GM23338 (cell line): ENCODE measurements at regions not wholly inside any gene's neighbourhood (a gene's known extent, or its start where the extent isn't known, plus 50 kb on each side); places are given as distances from the start of the nearest gene placed in this dataset.

Experiments
- ATAC-seq: fragments of 200-7000 bp; cut with Tn5 transposase; 3 replicates; pipeline ENCODE4 v1.9.1; 2020
- DNase-seq: peaks from one replicate; pipeline ENCODE4 v3.0.0-alpha.2; 2015; ENCODE audit warnings: low spot score
- H2AFZ ChIP-seq: fragments of 200-600 bp; sonication (generic); 2 replicates; pipeline ENCODE4 v1.8.0; 2016; ENCODE audit warnings: antibody characterized with exemption, mild to moderate bottlenecking, moderate library complexity
- H3F3A ChIP-seq: fragments of 200-600 bp; sonication (generic); replicated peaks from 2 replicates; pipeline ENCODE4 v1.8.0; 2017; ENCODE audit warnings: antibody characterized with exemption, mixed run types, low read depth
- H3K27ac ChIP-seq: fragments of 200-600 bp; sonication (generic); 2 replicates; pipeline ENCODE4 v1.6.1; 2016; ENCODE audit warnings: low read depth
- H3K27me3 ChIP-seq: fragments of 200-600 bp; sonication (generic); 2 replicates; pipeline ENCODE4 v1.8.0; 2016; ENCODE audit warnings: mild to moderate bottlenecking, mixed run types, moderate library complexity; ENCODE audit not compliant: insufficient read depth
- H3K36me3 ChIP-seq: fragments of 200-600 bp; sonication (generic); 2 replicates; pipeline ENCODE4 v1.8.0; 2016; ENCODE audit warnings: mild to moderate bottlenecking; ENCODE audit not compliant: insufficient read depth
- H3K4me1 ChIP-seq: fragments of 200-600 bp; sonication (generic); 2 replicates; pipeline ENCODE4 v1.8.0; 2016; ENCODE audit warnings: mild to moderate bottlenecking, moderate library complexity; ENCODE audit not compliant: insufficient read depth
- H3K4me2 ChIP-seq: fragments of 200-600 bp; sonication (generic); 2 replicates; pipeline ENCODE4 v1.7.1; 2017; ENCODE audit warnings: mixed run types
- H3K4me3 ChIP-seq: fragments of 200-600 bp; sonication (generic); 2 replicates; pipeline ENCODE4 v1.6.1; 2016; ENCODE audit warnings: mixed run types
- H3K79me2 ChIP-seq: fragments of 200-600 bp; sonication (generic); replicated peaks from 2 replicates; pipeline ENCODE4 v1.8.0; 2017; ENCODE audit warnings: mild to moderate bottlenecking; ENCODE audit not compliant: insufficient read depth
- H3K9me2 ChIP-seq: fragments of 200-600 bp; sonication (generic); 2 replicates; pipeline ENCODE4 v1.8.0; 2017; ENCODE audit not compliant: insufficient read depth
- H4K20me1 ChIP-seq: fragments of 200-600 bp; sonication (generic); replicated peaks from 2 replicates; pipeline ENCODE4 v1.8.0; 2017; ENCODE audit warnings: mild to moderate bottlenecking; ENCODE audit not compliant: insufficient read depth
- H3K27ac Mint-ChIP-seq: 2 replicates; pipeline ENCODE4 v1.8.0; 2020; ENCODE audit warnings: inconsistent platforms, mild to moderate bottlenecking, moderate library complexity, mixed read lengths
- H3K27me3 Mint-ChIP-seq: 3 replicates; pipeline ENCODE4 v1.8.0; 2022; ENCODE audit warnings: low read depth, mild to moderate bottlenecking, moderate library complexity, mixed read lengths, inconsistent platforms; ENCODE audit not compliant: insufficient read depth, poor library complexity
- H3K36me3 Mint-ChIP-seq: 3 replicates; pipeline ENCODE4 v1.8.0; 2021; ENCODE audit warnings: low read depth, mild to moderate bottlenecking, inconsistent platforms, moderate library complexity, mixed read lengths
- H3K4me1 Mint-ChIP-seq: 3 replicates; pipeline ENCODE4 v1.8.0; 2020; ENCODE audit warnings: mild to moderate bottlenecking, inconsistent platforms, mixed read lengths
- H3K4me3 Mint-ChIP-seq: 3 replicates; pipeline ENCODE4 v1.8.0; 2021; ENCODE audit warnings: moderate library complexity, mild to moderate bottlenecking, inconsistent platforms, mixed read lengths
- H3K9me3 Mint-ChIP-seq: 3 replicates; pipeline ENCODE4 v1.8.0; 2020; ENCODE audit warnings: moderate library complexity, mild to moderate bottlenecking, inconsistent platforms, mixed read lengths
- CREB1 ChIP-seq: fragments of 250-450 bp; sonication (Bioruptor Pico); IDR thresholded peaks from 2 replicates; pipeline ENCODE4 v1.5.0; 2020; ENCODE audit warnings: low read depth, mild to moderate bottlenecking, moderate library complexity
- EZH2 ChIP-seq: fragments of 200-600 bp; sonication (generic); IDR thresholded peaks from one replicate; pipeline ENCODE4 v1.8.0; 2017; ENCODE audit warnings: antibody characterized with exemption, mild to moderate bottlenecking, low read depth; ENCODE audit not compliant: unreplicated experiment
- EZH2phosphoT487 ChIP-seq: fragments of 200-600 bp; sonication (generic); IDR thresholded peaks from one replicate; pipeline ENCODE4 v1.8.1; 2018; ENCODE audit warnings: antibody characterized with exemption; ENCODE audit not compliant: unreplicated experiment
- JUNB ChIP-seq: IDR thresholded peaks from one replicate; pipeline ENCODE4 v1.6.1; 2016; ENCODE audit warnings: antibody characterized with exemption; ENCODE audit not compliant: unreplicated experiment
- NANOG ChIP-seq: IDR thresholded peaks from 2 replicates; pipeline ENCODE4 v1.6.1; 2016; ENCODE audit warnings: antibody characterized with exemption, borderline replicate concordance
- POLR2AphosphoS5 ChIP-seq: IDR thresholded peaks from 2 replicates; pipeline ENCODE4 v1.6.1; 2016; ENCODE audit warnings: antibody characterized with exemption, low read depth
- STAT1 ChIP-seq: IDR thresholded peaks from one replicate; pipeline ENCODE4 v1.6.1; 2016; ENCODE audit warnings: antibody characterized with exemption; ENCODE audit not compliant: unreplicated experiment
- ZNF114 ChIP-seq: fragments of 250-450 bp; sonication (Bioruptor Pico); IDR thresholded peaks from 2 replicates; pipeline ENCODE4 v1.5.0; 2020; ENCODE audit warnings: mild to moderate bottlenecking, moderate library complexity
- ZNF331 ChIP-seq: fragments of 250-450 bp; sonication (Bioruptor Pico); IDR thresholded peaks from 2 replicates; pipeline ENCODE4 v1.5.0; 2020; ENCODE audit warnings: low read depth, mild to moderate bottlenecking, moderate library complexity
- TF ChIP-seq, protein P1 (sequence below): fragments of 250-450 bp; sonication (Bioruptor Pico); IDR thresholded peaks from 2 replicates; pipeline ENCODE4 v1.5.0; 2020; ENCODE audit warnings: mild to moderate bottlenecking, moderate library complexity
- TF ChIP-seq, protein P2 (sequence below): IDR thresholded peaks from one replicate; pipeline ENCODE4 v1.6.1; 2018; ENCODE audit warnings: antibody characterized with exemption; ENCODE audit not compliant: unreplicated experiment
- TF ChIP-seq, protein P3 (sequence below): IDR thresholded peaks from 2 replicates; pipeline ENCODE4 v1.6.1; 2016; ENCODE audit warnings: antibody characterized with exemption
- TF ChIP-seq, protein P4 (sequence below), 2 experiments: fragments of 200-600 bp in 1 of 2; sonication (generic) in 1 of 2; conservative IDR thresholded peaks; 2 replicates each; pipeline versions ENCODE4 v1.5.1 to v1.6.1; 2016 to 2017; ENCODE audit warnings: antibody characterized with exemption in 2 of 2, low read depth in 2 of 2, mild to moderate bottlenecking in 2 of 2, moderate library complexity in 1 of 2

DNA sequence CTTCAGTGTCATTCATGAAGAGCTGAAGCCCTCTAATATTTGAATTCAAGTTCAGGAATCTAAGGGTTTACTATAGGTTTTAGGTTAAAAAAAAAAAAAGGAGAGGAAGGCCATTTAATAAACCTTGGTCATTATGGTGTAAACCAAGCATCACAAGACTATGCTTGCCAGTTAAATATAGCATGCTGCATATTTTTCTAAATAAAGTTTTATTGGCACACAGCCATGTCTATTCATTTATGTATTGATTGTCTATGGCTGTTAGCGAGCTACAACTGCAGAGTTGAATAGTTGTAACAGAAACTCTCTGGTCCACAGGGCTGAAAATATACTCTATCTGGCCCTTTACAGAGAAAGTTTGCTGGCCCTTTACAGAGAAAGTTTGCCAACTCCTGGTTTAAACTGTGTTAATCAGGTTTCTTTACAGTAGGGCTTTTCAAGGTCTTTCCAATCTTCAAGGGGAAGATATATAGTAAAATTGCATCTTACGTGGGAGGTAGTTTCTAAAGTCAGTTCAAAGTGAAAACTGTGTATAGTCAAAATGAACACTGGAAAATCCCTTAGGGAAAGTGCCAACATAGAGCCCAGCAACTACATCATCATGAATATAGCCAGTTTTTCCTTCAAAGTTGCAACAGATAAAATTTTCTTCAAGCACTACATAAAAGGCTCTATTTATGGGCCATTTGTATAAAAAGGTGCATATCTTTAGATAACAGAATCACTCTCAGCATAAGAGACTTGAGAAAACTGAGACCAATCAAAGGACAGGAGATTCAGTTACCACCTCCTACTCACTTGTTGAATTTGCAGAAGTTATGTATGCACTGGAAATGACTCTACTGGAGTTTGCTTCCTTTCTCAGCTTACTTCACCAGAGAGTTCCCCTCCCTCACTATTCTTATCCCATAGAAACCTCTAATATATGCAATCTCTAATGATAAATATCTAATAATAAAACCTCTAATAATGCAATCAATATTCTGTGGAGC is 49.7 kb upstream of the FRMD4B start:
- Mint-ChIP-seq H3K4me3 (no peak overlapping the region), H3K4me1 (peaks cover 6% of the 10 kb centered on the region; the same call in 1 of the 3 replicates), H3K27me3 (no peaks in the 10 kb centered on the region), H3K27ac (no peak overlapping the region), H3K9me3 (no peaks in the 10 kb centered on the region), H3K36me3 (no peaks in the 10 kb centered on the region)
- Histone ChIP-seq H3K27ac (no peak overlapping the region), H3K9me2 (no peaks in the 10 kb centered on the region), H3K27me3 (no peaks in the 10 kb centered on the region), H3K4me3 (no peak overlapping the region), H2AFZ (no peak overlapping the region), H3K36me3 (no peaks in the 10 kb centered on the region), H3F3A (no peaks in the 10 kb centered on the region), H3K79me2 (no peaks in the 10 kb centered on the region), H3K4me2 (no peak overlapping the region), H4K20me1 (no peaks in the 10 kb centered on the region), H3K4me1 (no peaks in the 10 kb centered on the region)
- DNase-seq (no peak), ATAC-seq (no peak)
- TF ChIP-seq POLR2AphosphoS5 (no peak), JUNB (no peak), CREB1 (CRISPR knock-in tag) (no peak), STAT1 (no peak), EZH2 (no peak), EZH2phosphoT487 (no peak), NANOG (no peak), ZNF331 (CRISPR knock-in tag) (no peak), ZNF114 (no peak)
- TF ChIP-seq, protein P1, sequence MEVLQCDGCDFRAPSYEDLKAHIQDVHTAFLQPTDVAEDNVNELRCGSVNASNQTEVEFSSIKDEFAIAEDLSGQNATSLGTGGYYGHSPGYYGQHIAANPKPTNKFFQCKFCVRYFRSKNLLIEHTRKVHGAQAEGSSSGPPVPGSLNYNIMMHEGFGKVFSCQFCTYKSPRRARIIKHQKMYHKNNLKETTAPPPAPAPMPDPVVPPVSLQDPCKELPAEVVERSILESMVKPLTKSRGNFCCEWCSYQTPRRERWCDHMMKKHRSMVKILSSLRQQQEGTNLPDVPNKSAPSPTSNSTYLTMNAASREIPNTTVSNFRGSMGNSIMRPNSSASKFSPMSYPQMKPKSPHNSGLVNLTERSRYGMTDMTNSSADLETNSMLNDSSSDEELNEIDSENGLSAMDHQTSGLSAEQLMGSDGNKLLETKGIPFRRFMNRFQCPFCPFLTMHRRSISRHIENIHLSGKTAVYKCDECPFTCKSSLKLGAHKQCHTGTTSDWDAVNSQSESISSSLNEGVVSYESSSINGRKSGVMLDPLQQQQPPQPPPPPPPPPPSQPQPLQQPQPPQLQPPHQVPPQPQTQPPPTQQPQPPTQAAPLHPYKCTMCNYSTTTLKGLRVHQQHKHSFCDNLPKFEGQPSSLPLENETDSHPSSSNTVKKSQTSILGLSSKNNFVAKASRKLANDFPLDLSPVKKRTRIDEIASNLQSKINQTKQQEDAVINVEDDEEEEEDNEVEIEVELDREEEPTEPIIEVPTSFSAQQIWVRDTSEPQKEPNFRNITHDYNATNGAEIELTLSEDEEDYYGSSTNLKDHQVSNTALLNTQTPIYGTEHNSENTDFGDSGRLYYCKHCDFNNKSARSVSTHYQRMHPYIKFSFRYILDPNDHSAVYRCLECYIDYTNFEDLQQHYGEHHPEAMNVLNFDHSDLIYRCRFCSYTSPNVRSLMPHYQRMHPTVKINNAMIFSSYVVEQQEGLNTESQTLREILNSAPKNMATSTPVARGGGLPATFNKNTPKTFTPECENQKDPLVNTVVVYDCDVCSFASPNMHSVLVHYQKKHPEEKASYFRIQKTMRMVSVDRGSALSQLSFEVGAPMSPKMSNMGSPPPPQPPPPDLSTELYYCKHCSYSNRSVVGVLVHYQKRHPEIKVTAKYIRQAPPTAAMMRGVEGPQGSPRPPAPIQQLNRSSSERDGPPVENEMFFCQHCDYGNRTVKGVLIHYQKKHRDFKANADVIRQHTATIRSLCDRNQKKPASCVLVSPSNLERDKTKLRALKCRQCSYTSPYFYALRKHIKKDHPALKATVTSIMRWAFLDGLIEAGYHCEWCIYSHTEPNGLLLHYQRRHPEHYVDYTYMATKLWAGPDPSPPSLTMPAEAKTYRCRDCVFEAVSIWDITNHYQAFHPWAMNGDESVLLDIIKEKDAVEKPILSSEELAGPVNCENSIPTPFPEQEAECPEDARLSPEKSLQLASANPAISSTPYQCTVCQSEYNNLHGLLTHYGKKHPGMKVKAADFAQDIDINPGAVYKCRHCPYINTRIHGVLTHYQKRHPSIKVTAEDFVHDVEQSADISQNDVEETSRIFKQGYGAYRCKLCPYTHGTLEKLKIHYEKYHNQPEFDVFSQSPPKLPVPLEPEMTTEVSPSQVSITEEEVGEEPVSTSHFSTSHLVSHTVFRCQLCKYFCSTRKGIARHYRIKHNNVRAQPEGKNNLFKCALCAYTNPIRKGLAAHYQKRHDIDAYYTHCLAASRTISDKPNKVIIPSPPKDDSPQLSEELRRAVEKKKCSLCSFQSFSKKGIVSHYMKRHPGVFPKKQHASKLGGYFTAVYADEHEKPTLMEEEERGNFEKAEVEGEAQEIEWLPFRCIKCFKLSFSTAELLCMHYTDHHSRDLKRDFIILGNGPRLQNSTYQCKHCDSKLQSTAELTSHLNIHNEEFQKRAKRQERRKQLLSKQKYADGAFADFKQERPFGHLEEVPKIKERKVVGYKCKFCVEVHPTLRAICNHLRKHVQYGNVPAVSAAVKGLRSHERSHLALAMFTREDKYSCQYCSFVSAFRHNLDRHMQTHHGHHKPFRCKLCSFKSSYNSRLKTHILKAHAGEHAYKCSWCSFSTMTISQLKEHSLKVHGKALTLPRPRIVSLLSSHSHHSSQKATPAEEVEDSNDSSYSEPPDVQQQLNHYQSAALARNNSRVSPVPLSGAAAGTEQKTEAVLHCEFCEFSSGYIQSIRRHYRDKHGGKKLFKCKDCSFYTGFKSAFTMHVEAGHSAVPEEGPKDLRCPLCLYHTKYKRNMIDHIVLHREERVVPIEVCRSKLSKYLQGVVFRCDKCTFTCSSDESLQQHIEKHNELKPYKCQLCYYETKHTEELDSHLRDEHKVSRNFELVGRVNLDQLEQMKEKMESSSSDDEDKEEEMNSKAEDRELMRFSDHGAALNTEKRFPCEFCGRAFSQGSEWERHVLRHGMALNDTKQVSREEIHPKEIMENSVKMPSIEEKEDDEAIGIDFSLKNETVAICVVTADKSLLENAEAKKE (CRISPR knock-in tag), result no peak
- TF ChIP-seq, protein P2, sequence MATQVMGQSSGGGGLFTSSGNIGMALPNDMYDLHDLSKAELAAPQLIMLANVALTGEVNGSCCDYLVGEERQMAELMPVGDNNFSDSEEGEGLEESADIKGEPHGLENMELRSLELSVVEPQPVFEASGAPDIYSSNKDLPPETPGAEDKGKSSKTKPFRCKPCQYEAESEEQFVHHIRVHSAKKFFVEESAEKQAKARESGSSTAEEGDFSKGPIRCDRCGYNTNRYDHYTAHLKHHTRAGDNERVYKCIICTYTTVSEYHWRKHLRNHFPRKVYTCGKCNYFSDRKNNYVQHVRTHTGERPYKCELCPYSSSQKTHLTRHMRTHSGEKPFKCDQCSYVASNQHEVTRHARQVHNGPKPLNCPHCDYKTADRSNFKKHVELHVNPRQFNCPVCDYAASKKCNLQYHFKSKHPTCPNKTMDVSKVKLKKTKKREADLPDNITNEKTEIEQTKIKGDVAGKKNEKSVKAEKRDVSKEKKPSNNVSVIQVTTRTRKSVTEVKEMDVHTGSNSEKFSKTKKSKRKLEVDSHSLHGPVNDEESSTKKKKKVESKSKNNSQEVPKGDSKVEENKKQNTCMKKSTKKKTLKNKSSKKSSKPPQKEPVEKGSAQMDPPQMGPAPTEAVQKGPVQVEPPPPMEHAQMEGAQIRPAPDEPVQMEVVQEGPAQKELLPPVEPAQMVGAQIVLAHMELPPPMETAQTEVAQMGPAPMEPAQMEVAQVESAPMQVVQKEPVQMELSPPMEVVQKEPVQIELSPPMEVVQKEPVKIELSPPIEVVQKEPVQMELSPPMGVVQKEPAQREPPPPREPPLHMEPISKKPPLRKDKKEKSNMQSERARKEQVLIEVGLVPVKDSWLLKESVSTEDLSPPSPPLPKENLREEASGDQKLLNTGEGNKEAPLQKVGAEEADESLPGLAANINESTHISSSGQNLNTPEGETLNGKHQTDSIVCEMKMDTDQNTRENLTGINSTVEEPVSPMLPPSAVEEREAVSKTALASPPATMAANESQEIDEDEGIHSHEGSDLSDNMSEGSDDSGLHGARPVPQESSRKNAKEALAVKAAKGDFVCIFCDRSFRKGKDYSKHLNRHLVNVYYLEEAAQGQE, result no peak
- TF ChIP-seq, protein P3, sequence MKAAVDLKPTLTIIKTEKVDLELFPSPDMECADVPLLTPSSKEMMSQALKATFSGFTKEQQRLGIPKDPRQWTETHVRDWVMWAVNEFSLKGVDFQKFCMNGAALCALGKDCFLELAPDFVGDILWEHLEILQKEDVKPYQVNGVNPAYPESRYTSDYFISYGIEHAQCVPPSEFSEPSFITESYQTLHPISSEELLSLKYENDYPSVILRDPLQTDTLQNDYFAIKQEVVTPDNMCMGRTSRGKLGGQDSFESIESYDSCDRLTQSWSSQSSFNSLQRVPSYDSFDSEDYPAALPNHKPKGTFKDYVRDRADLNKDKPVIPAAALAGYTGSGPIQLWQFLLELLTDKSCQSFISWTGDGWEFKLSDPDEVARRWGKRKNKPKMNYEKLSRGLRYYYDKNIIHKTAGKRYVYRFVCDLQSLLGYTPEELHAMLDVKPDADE, result no peak
- TF ChIP-seq, protein P4, sequence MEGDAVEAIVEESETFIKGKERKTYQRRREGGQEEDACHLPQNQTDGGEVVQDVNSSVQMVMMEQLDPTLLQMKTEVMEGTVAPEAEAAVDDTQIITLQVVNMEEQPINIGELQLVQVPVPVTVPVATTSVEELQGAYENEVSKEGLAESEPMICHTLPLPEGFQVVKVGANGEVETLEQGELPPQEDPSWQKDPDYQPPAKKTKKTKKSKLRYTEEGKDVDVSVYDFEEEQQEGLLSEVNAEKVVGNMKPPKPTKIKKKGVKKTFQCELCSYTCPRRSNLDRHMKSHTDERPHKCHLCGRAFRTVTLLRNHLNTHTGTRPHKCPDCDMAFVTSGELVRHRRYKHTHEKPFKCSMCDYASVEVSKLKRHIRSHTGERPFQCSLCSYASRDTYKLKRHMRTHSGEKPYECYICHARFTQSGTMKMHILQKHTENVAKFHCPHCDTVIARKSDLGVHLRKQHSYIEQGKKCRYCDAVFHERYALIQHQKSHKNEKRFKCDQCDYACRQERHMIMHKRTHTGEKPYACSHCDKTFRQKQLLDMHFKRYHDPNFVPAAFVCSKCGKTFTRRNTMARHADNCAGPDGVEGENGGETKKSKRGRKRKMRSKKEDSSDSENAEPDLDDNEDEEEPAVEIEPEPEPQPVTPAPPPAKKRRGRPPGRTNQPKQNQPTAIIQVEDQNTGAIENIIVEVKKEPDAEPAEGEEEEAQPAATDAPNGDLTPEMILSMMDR (conservative IDR thresholded peaks at IDR 0.05; ENCODE audit: low read depth in 2 of 2), result no peak
